HL-60/S4 (cell line): ENCODE measurements at regions not wholly inside any gene's neighbourhood (a gene's known extent, or its start where the extent isn't known, plus 50 kb on each side); places are given as distances from the start of the nearest gene placed in this dataset.
"Not testable (repeated sequence)": the region's sequence is repeated elsewhere in the genome, so short reads cannot be mapped to it uniquely, and the experiment has no call there.

ENCODE experiments used
- in situ Hi-C: fragments of 300-500 bp; cut with MboI; formaldehyde crosslinking; loops from 2 replicates; pipeline ENCODE4 v1.14.3; 2022; ENCODE audit warnings: low sequenced_read_pairs

DNA sequence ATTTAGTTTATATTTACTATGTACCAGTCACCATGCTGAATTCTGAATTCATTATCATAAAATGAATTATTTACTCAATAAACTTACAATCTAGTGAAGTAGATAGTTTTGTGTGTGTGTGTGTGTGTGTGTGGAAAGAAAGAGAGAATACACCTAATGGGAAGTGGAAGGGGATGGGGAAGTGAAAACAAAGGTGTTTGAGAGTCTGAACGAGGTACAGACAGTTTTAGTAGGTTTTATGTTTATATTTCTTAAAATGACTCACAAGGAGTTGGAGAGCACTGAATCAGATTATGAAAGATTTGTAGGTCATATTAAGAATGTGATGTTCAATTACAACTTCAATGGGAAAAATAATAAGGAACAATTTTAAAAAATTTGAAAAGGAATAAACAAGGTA lies 1753.0 kb downstream of the SLITRK1 start:
- in situ Hi-C loops: no loop called here

DNA sequence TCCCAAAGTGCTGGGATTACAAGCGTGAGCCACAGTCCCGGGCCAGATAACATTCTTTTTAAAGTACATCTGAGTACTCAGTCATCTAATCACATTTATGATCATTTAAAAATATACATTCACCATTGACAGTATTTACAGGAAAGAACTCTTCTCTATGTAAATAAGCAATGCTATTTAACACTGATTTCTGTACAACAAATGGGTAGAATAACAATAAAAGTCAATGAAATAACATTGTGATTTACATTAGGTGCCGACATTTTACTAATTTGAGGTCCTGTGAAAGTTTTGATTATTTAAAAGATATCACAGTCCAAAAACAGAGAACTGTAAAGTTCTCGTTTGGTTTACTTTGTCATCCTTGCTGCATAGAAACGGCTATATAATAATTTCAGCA lies 1763.7 kb downstream of the SLITRK1 start:
- in situ Hi-C loops: no loop called here

DNA sequence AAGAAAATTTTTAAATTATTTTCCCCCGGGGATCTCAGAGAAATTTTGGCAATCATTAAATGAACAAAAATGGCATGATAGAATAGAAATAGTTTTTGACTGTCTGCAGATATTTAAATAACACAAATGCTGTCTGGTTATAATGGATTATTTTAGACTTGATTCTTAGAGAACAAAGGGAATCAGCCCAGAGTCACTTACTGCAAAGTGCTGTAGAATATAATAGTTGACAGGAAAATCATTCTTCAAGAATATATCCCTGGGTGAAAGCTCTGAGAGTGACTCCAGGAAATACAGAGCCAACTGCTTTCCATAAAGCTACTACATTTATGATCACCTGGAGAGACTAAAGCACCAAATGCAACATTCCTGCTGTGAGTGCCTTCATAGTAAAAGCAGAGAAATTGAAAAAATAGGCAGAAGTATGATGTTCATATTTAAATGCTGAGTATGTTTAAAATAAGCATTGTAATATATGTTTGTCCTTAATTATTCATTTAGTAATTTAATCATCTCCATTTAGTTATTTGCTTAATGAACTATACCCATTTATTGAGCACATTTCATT lies 1765.8 kb downstream of the SLITRK1 start:
- in situ Hi-C loops: no loop called here

DNA sequence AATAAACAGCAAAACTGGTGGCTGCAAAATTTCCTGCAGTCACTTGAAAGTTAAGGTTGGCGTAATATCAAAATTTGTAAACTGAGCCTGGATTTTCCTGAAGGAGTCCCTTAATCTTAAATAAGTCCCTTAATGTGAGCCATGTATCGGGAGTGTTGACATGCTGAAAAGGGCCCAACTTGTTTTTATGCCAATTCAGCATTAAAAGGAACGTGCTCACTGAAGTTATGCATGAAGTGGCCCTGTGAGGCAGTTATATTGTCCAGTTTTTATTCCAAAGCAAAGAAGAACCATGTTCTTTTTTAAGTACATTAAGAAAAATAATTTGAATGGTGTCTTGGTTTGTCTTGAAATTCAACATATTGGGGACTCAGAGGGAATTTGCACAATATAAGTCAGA lies 1766.9 kb downstream of the SLITRK1 start:
- in situ Hi-C loops: no loop called here

DNA sequence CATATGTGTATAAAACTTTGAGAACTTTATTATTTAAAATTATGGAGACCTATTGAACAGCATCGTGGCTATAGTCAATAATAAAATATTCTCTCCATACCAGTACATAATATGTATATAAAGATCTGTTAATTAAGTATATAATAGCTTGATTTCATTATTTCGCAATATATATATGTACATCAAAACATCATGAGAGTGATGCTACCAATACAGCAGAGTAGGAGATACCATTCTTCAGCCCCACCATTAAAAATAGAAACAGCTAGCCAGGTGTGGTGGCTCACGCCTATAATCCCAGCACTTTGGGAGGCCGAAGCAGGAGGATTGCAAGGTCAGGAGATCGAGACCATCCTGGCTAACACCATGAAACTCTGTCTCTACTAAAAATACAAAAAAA lies 1755.3 kb upstream of the SPRY2 start:
- in situ Hi-C loops: no loop called here

DNA sequence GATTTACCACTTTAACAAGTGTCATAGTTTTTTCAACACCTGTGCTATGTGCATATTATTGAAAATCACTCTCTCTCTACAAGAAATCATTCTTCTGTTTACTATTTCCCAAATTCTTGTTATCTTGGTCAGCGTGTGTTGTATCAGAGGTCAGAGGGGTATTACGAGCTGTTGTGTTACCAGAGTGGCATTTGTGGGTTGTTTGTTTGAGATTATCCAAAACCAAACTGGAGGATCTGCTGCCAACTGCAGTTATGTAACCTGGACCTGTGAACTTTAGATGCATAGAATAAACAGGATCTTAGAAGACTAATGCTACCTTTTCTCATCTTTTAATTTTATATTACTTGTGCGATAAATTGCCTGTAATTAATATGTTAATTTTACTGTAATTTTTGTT lies 1751.4 kb upstream of the SPRY2 start:
- in situ Hi-C loops: no loop called here

DNA sequence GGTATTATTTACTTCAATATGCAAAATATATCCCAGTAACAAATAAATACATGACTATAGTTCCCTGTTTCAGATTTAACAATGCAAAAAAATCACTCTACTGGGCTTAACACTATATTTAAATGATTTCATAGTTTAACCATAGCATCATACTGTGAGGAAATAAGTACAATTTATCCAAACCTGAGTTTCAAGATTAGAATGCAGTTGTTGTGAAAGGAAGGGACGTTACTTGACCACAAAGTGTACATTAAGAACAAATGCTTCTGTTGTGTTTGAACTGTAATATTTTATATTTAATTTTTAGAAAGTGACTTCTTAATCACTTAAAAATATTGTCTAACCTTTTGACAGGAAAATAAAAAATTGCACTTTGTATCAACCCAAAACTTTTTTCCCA lies 1747.9 kb upstream of the SPRY2 start:
- in situ Hi-C loops: no loop called here

DNA sequence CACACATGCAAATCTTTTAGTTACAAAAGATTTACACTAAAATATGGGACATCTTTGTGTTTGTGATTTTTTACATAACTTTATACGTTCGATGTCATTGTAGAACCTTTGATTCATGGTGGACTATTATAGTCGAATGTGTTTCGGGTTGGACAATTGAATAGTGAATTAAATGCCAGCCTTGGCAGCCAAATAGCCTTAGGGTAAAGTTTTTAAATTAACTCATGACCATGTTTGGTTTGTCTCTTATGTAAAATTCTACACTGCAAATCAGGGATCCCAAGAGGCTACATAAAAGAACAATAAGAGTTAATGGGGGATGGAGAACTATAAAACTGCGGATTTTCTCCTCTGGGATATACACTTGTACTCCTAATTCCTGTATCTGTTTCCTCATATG lies 1735.6 kb upstream of the SPRY2 start:
- in situ Hi-C loops: no loop called here

DNA sequence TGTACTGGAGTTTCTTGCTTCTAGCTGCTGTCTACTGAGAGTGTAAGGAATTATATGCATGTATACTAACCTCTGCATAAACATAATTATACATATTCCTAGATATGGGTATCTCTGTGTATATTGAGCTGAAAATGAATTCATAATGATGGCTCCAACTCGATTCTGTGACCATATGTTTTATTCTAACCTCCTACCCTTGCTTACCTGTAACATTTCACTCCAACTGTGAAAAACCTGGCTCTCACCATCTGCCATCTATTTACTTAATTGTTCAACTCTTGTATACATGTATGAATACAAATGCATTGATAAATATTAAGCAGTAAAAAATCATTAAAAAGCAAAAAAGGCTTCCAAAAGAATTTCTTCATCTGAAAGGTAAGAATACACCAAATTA lies 1729.5 kb upstream of the SPRY2 start:
- in situ Hi-C loops: no loop called here

DNA sequence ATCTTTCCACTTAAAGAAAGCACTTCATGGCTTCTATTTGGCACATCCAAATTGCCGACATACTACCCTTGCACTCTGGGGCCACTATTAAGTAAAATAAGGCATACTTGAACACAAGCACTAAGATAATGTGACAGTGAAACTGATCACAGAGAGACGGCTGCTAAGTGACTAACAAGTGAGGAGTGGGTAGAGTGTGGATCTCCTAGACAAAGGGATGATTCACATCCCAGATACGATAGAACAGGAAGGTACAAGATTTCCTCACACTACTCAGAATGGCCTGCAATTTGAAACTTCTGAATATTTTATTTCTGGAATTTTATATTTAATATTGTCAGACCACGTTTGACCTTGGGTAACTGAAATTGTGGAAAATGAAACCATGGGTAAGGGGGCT lies 1721.8 kb upstream of the SPRY2 start:
- in situ Hi-C loops: no loop called here

DNA sequence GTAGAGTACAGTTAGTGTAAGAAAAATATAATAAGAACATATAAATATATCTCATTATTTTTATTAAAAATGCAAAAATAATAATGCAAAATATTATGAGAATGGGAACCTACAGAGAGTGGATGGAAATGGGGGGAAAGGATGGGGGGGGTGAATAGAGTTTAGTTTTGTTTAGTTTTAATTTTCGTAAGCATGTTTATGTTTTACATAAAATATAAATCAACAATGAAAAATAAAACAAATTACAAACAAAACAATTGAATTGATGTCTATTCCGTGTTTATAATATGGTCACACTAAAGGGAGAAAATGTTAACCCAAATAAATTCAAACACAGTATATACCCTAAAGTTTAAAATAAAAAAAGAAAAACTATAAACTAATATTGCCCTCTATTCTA lies 1717.4 kb upstream of the SPRY2 start:
- in situ Hi-C loops: no loop called here

DNA sequence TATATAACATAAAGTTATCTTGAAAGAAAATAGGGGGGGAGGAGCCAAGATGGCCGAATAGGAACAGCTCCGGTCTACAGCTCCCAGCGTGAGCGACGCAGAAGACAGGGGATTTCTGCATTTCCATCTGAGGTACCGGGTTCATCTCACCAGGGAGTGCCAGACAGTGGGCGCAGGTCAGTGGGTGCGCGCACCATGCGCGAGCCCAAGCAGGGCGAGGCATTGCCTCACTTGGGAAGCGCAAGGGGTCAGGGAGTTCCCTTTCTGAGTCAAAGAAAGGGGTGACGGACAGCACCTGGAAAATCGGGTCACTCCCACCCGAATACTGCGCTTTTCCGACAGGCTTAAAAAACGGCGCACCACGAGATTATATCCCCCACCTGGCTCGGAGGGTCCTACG lies 1704.4 kb upstream of the SPRY2 start:
- in situ Hi-C loops: not testable (repeated sequence)

DNA sequence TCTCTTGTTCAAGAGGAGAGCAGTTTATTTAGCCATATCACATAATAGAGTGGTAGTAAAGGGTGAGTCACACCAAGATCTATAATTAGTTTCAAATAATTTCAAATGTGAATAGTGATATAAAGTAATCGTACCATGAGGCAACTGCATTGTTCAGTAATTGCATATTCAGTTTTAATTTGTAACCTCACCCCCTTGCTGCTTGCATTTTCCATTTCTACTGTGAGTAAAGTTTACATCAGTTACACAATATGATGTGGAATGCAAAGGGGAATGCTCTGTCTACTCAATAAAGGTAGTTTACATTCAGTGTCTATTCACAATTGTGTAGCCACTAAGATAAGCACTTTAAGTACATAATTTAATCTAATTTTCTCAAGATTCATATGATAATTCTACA lies 1695.7 kb upstream of the SPRY2 start:
- in situ Hi-C loops: no loop called here

DNA sequence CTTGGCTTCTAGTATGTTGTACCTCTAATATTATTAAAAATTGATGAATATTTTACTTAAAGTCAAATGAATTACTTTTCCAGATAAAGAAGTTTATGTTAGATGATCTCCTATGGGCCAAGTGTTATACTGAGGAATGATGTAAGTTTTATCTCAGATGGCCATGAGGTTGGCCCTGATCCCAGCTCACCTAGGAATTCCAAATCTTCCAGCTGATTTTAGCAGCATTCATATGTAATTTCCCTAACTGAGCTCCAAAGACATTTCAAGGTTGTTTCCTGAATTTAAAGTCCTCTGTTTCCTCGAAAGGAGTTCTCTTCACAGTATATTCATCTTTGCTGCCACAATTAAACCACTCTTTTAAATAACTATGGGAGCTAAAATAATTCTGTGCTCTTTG lies 1670.4 kb upstream of the SPRY2 start:
- in situ Hi-C loops: no loop called here

DNA sequence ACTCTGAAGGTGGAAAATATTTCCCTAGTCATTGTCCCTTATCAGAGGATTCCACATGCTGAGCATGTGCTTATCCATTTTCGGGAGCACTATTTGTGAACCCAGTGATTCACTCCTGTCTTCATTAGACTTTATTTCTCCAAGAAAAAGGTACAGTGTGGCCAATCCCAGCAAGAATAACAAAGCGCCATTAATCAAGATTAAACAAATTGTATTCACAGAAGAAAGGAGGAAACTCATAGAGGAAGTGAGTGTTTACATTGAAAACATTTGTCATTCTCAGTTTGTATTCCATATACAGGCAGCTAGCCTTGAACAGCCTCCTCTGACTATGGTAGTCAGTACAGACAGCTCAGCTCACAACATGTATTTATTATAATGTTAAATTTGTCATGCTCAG lies 1669.9 kb upstream of the SPRY2 start:
- in situ Hi-C loops: no loop called here

DNA sequence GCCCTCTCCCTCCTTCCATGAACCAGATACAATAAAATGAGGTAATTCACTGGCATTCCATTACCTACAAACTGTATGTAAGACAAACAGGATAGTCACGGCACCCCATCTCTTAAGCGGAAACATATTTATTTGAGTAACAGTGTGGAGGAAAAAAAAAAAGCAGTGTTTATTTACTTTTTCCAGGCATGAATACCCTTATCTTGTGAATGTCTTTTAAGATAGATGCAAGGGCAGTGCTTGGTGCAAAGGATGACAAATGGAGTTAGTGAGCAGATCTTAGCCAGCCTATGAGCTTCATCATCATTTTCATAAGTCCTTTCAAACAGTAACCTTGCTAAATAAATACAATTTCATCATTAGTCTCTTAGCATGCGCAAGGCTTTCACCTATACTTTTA lies 1661.8 kb upstream of the SPRY2 start:
- in situ Hi-C loops: no loop called here

DNA sequence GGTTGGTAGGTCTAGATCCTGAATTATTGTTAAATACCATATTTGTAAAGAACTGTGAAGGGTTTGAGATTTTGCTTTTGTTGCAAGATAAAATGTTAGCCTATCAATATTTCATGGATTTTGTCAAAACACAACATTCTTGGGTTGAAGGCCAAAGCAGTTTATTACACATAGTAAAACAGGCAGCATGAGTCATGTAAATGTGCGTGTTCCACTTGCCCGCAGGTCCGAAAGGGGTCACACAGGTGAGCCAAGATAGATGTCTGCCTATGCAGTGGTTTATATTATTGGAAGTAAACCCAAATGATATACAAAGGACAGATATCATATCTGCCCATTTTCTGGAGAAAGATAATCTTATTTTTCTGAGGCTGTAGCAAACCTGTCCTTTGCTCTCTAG lies 1654.4 kb upstream of the SPRY2 start:
- in situ Hi-C loops: no loop called here

DNA sequence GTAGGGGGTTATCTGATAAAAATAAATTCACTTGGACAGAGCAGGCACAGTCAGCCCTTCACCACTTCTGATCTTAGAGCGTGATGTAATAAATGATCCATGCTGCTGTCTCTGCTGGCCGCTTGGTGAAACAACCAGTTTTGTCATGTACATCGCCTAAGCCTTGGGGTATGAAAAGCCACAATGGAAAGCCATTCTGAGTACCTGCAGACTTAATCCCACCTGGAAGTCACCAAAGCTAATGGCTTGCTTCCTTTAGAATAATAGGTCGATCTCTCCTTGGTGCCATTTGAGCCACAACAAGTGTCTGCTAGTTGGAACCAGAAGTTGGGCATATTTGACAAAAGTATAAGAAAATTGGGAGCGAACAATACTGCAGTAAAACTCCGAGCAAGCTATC lies 1649.7 kb upstream of the SPRY2 start:
- in situ Hi-C loops: no loop called here

DNA sequence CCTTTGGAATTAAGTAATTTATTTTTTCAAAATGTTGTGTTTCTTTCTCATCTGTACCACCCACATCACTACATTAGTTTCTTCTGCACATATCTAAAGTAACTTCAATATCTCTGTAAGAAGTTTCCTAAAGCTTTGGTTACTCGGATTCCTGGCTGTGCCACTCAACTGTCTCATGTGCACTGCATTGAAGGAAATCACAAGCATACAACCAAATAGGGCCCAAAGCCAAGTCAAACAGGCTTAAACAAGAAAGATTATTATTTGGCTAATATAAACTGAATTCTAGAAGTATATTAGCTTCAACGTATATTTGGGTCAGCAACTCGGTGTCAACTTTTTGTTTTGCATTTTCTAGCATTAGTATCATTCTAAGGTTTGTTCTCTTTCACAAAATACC lies 1647.6 kb upstream of the SPRY2 start:
- in situ Hi-C loops: no loop called here

DNA sequence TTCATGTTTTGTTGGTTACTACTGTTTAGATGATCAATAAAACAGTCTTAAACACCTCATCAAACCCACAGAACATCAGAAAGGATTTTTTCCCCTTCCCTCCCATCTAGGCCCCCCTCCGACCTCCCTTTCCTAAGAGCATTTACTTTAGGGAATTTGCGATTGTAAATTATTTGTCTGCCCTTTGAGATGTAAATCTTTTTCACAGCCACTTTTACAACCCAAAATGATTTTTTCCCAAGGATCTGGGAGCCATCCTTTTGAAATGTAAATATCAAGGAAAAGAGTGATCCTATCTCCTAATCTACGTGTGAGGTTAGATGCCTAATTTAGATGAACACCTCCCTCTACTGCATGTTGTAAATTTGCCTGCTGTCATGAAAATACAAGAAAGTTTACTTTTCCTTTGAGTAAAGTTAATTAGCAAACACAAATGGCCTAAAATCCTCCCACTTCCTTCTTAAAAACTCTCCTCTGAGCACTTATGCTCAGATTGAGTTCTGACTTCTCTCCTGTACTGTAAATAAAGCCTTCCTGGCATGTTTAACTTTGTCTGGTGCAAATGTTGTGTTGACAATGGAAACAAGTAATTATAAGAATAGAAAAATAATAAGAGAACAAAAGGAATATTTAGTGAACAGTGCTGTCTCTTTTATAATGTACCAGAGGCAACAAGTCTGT lies 1646.9 kb upstream of the SPRY2 start:
- in situ Hi-C loops: no loop called here

DNA sequence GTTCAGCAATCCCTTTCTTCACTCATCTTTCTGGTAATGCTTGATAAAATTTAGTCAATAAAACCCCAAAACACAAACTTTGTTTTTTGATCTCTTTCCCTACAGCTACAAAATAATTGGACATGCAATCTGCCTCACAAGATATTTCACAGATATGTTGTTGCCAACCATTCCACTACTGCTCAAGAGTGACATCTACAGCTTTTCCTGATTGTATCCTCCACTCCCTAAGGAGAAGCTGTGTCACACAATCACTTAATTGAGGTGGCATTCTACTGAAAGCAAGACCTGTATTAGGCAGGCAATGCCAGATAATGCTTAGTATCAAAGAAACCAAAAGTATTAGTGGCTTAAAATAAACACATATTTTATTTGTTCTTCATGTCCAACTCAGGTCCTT lies 1646.2 kb upstream of the SPRY2 start:
- in situ Hi-C loops: no loop called here

DNA sequence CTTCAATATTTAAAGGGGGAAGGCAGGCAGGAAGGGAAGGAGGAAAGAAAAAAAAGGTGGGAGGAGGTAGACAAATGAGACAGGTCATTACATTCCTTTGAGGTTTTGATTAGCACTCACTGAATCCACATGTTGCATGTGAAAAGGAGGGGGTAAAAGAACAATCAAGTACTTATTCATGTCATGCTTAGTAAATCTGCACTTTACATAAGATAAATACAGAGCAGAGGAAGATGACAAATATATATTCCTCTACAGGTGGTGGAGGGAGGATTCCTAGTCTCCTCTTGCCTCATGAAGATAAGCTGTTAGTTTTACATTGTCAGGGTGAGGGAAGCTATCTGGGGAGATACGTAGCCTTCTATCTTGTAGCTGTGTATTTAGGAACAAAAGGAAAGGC lies 1645.4 kb upstream of the SPRY2 start:
- in situ Hi-C loops: no loop called here

DNA sequence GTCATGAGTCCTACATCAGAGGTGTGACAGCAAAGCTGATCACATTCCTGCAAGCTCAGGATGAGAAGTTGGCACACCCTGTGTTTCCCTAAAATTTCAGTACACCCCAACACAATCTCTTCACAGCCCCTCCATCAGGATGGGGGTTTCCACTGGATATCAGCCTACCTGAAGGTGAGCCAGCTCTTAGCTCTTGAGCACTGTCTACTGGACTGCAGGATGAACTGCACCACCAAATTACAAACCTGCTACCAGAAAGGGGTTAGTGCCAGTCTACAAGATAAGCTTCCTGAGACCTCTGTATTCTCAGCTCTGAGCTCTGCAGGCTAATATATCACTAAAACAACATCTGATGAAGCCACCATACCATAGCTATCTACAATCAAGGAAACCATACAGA lies 1616.2 kb upstream of the SPRY2 start:
- in situ Hi-C loops: no loop called here
